ENCODE measurements at regions not wholly inside any gene's neighbourhood (a gene's known extent, or its start where the extent isn't known, plus 50 kb on each side); places are given as distances from the start of the nearest gene placed in this dataset.

DNA sequence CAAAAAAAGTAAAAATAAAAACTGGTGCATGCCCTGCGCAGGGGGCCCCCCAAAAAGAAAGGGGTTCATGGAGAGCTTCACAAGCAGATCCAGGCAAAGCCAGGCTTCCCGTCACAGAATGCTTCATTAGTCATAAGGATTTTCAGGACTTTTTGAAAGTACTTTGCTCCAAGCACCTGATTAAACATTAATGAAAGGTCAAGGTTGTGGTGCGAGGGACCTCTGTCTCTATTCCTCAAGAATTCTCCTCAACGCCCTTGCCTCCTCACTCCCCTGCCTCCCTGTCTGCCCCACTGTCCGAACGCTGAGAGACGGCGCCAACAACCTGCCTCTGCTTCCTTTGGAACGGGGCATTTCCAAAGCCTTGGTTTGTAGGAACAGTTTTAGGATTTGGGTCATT, 240.1 kb upstream of the IGF1R start:
- DNase-seq (ENCODE audit: low read depth in 4 of 4, low spot score in 2 of 4) = no peak

DNA sequence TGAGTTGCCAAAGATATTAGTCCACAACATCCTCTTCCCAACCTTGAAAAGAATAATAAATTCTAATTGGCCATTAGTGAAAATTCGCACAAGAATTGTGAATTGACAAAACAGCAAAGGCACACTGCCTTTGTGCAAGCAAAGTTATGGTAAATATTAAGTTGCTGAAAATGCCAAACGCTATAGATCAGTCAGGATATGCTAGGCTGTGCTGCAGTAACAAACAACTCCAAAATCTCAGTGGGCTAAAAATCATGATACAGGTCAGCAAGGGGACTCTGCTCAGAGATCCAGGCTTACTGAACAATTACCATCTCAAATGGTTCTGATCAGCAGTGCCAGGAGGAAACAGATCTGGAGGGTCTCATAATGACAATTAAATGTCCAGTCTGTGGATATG, 238.0 kb upstream of the IGF1R start:
- no peak for DNase-seq (ENCODE audit: low read depth in 4 of 4, low spot score in 2 of 4)

- no peak for DNase-seq (ENCODE audit: low read depth in 4 of 4, low spot score in 2 of 4)
These were observed 235.5 kb upstream of the IGF1R start for GRCh38 chr15:98412852-98413251.

DNA sequence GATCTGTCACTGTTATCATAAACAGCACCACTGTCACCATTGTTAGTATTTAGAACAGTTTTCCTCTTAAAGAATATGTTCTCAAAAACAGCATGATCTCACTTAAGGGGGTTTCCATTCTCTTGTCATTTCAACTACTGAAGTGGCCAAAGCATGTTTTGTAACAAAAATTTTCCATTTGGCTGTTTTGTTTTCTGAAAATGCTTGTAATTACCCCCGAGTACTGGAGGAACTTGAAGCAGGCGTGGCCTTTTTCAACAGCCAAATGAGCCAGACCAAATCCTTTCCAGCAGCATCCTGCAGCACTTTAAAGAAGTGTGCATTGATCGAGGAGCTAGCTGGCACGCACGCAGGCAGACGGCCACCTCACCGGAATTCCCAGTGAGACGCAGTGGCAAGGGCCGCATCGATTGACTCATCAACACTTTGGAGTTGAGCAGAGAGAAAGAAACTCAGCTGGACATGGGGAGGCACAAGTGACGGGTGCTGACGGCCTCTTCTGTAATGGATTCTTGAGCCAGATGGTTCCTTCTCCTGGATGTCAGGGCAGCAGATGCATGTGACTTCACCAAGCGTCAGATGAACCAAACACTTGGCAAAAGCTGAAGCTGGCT, 234.3 kb upstream of the IGF1R start:
- DNase-seq (ENCODE audit: low read depth in 4 of 4, low spot score in 2 of 4) = no peak

DNA sequence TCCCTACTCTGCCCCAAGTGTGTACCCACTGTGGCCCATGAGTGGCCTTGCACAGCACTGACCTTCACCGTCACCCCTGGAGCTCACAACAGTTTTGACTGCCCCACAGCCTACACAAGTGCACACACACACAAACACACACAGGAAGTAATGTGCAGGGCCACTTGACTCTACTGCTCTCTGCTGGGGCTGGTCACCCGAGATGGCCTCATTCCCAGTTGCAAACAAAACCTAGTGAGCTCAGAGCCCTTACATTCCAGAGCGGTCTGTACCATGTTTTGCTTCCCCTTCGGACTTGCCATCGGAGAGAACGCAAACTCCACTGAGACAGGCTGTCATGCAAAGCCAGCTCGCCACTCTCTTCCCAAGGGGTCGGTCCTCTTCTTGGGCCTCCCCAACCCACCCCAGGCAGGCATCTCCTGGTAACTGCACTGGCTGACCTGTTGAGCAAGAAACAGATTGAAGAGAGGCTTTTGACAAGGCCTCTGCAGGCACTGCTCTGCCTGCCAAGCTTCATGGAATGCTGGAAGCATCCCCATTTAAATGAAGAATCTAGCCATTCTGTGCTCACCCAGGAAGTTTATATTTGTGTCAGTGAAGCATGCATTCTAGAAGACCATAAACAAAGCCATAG, 232.0 kb upstream of the IGF1R start:
- no peak for DNase-seq (ENCODE audit: low read depth in 4 of 4, low spot score in 2 of 4)

DNA sequence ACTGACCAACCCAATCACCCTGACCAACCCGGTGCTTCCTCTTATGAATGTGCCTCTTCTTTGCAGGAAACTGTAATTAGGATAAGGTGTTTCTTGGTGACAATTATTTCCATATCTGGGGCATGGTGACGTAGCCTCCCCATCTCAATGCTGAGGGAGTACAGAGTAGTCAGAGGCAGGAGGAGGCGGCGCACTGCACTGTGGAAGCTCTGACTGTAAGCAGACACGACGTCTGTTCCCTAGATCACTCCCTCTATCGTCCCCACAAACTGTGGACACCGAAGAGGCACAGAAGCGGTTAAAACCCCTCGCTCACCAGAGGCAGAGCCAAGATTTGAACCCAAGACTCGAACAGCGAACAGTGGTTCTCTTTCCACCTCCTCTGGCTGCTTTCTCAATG, 231.0 kb upstream of the IGF1R start:
- DNase-seq (ENCODE audit: low read depth in 4 of 4, low spot score in 2 of 4) = no peak

DNA sequence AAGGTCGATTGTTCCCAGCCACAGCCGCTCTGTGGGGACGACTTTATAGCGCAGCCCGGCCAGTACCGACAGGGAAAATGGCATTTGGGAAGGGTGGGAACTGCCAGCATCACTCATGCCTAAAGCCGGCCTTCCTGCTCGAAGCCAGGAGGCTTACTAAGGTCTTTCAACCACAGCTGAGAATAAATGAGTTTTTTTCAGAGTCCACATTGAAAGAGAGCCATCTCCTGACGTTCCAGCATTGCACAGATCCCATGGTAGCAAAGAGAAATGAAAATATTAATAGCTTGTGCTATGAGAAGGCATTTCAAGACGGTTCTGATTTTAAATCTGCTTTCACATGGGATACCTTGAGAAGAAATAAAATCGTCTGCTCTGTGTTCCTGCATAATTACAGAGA, 230.2 kb upstream of the IGF1R start:
- no peak for DNase-seq (ENCODE audit: low read depth in 4 of 4, low spot score in 2 of 4)

GRCh38 chr15:98419173-98419780, 229.1 kb upstream of the IGF1R start:
- DNase-seq (ENCODE audit: low read depth in 4 of 4, low spot score in 2 of 4) = no peak

- no peak for DNase-seq (ENCODE audit: low read depth in 4 of 4, low spot score in 2 of 4)
These were observed 227.5 kb upstream of the IGF1R start for GRCh38 chr15:98420837-98421236.

- DNase-seq (ENCODE audit: low read depth in 4 of 4, low spot score in 2 of 4) = peak in 1 of 4 donors; percentile 67
These were observed 226.8 kb upstream of the IGF1R start for GRCh38 chr15:98421419-98422129.

- DNase-seq (ENCODE audit: low read depth in 4 of 4, low spot score in 2 of 4) = no peak
These were observed 226.2 kb upstream of the IGF1R start for GRCh38 chr15:98422130-98422478.

GRCh38 chr15:98425173-98425572, 223.2 kb upstream of the IGF1R start:
- DNase-seq (ENCODE audit: low read depth in 4 of 4, low spot score in 2 of 4) = no peak

DNA sequence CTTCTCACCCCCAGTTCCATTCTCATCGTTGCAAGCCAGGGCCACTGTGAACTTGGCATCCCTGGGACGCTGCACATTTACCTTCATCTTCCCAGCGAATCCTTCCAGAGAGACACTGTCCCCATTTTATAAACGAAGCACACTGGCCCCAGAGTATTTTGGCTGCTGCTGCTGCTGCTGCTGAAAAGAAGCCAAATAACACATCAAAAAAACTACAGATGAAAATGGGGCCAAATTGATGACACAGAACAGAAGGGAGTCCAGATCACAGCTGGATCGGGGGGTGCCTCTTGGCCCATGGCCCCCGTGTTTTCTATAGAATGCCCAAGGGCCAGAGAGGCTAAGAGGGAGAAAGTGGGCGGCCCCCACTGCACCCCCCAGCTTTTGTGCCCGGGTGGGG, 221.0 kb upstream of the IGF1R start:
- DNase-seq (ENCODE audit: low read depth in 4 of 4, low spot score in 2 of 4) = no peak

DNA sequence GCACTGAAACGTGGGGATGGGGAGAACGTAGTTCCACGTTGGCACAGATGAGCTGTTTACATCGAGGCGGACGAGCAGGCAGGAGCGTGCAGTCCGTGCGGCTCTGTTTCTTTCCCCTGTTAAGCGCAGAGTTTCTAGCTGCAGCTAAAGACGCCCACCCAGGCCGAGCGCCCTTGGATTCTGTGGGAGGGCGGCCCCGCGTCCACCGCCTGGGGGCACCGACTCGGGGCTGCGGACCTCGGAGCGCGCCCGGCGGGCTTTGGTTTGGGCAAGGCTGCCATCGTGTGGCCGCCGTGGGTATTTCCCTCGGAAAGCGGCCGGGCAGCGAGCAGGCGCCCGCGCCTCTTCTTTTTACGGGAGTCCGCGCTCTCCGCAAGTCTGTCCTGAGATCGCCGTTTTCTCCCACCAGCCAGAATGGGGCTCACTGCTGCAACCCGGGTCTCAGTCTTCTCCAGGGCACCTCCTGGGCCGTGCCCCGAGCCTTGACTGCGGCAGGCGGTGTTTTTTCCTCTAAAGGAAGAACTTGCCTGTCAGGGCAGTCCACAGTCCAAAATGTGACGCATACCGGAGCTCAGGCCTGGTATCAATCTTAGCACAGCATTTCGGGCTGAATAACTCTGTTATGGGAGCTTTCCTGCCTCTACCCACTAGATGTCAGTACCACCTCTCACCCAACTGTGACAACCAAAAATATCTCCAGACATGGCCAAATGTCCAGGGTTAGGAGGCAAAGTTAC, 219.9 kb upstream of the IGF1R start:
- DNase-seq (ENCODE audit: low read depth in 4 of 4, low spot score in 2 of 4) = peak in 2 of 4 donors; percentile 57 to 66

GRCh38 chr15:98431171-98431570, 217.2 kb upstream of the IGF1R start:
- DNase-seq (ENCODE audit: low read depth in 4 of 4, low spot score in 2 of 4) = no peak

DNA sequence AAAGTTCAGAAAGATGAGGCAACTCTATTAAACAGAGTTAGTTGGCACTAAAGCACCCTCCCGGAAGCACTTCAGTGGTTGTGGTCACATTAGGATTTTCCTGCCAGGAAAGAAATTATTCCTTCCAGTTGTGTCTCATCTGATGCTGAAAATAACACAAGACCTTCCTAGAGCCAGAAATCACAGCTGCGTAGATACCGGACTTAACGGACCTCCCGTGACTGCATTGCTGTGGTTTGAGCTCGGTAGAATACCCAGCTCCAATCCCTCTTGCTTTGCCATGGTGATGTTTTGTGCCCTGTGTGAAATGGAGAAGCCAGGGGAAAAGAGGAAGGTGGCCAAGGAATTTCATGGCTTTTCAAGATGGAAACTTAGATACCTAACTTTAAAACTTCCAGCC, 215.0 kb upstream of the IGF1R start:
- DNase-seq (ENCODE audit: low read depth in 4 of 4, low spot score in 2 of 4) = no peak

DNA sequence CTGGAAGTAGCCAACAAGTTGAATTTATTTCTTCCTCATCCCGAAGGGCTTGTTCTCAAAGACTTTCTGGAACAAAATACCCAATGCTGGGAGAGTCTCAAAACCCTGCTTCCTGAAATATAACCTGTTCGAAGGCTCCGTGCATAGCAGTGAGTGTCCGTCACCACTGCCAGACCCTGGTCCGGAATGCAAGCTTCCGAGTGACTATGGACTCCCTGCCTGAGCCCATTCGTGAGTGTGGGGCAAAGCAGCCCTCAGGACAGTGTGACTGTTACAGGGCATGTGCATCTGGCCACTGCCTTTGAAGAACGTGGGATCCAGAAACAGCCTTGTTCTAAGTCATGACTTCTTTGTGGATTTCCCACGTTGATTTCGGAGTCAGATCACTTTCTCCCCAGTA, 214.5 kb upstream of the IGF1R start:
- no peak for DNase-seq (ENCODE audit: low read depth in 4 of 4, low spot score in 2 of 4)

DNA sequence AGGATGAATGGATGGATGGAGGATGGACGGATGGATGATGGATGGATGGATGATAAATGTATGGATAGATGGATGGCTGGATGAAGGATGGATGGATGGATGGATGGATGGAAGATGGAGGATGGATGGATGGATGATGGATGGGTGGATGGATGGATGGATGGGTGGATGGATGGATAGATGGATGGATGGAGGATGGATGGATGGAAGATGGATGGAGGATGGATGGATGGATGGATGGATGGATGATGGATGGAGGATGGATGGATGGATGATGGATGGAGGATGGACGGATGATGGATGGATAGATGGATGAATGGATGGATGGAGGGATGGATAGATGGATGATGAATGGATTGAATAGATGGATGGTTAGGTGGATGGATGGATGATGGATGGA, 210.6 kb upstream of the IGF1R start:
- no peak for DNase-seq (ENCODE audit: low read depth in 4 of 4, low spot score in 2 of 4)

DNA sequence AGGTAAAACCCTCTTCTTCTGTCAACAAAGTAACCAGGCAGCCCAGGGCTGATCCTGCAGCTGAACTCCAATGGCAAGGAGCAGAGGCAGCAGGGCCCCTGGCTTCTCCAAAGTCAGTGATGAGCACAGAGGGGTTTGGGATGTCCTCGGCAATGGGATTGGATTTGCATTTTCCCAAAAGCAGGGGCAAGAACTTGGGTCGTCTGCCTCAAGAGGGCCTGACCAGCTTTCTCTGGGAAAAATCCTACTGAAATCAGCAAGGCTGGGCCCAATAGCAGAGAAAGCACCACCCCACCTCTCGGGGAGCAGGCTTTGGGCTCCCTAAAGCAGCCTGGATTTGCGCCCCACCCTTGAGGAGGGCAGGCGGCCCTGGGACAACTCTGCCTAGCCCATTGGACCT, 210.0 kb upstream of the IGF1R start:
- no peak for DNase-seq (ENCODE audit: low read depth in 4 of 4, low spot score in 2 of 4)

GRCh38 chr15:98438907-98439306, 209.4 kb upstream of the IGF1R start:
- no peak for DNase-seq (ENCODE audit: low read depth in 4 of 4, low spot score in 2 of 4)

- DNase-seq (ENCODE audit: low read depth in 4 of 4, low spot score in 2 of 4) = no peak
These were observed 208.8 kb upstream of the IGF1R start for GRCh38 chr15:98439523-98439942.
